ENCODE measurements at regions not wholly inside any gene's neighbourhood (a gene's known extent, or its start where the extent isn't known, plus 50 kb on each side); places are given as distances from the start of the nearest gene placed in this dataset.
"Not testable (repeated sequence)": the region's sequence is repeated elsewhere in the genome, so short reads cannot be mapped to it uniquely, and the experiment has no call there.

- not testable (repeated sequence) for DNase-seq (ENCODE audit: low read depth in 2 of 2)
Observed at GRCh38 chr4:9505341-9505740, 61.1 kb downstream of the DEFB131A start.

GRCh38 chr4:9506672-9507071 is 62.5 kb downstream of the DEFB131A start:
- not testable (repeated sequence) for DNase-seq (ENCODE audit: low read depth in 2 of 2)

- DNase-seq (ENCODE audit: low read depth in 2 of 2), result not testable (repeated sequence)
Observed at GRCh38 chr4:9512941-9513340, 68.7 kb downstream of the DEFB131A start.

- DNase-seq (ENCODE audit: low read depth in 2 of 2), result not testable (repeated sequence)
Observed at GRCh38 chr4:9519631-9520030, 75.4 kb downstream of the DEFB131A start.

- not testable (repeated sequence) for DNase-seq (ENCODE audit: low read depth in 2 of 2)
Observed at GRCh38 chr4:9522903-9523302, 78.7 kb downstream of the DEFB131A start.

DNA sequence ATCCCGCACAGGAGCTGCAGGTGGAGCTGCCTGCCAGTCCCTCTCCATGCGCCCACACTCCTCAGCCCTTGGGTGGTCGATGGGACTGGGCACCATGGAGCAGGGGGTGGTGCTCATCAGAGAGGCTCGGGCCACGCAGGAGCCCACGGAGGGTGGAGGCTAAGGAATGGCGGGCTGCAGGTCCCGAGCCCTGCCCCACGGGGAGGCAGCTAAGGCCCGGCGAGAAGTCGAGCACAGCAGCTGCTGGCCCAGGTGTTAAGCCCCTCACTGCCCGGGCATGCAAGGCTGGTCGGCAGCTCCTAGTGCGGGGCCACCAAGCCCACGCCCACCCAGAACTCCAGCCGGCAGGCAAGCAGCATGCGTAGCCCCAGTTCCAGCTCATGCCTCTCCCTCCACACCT is 80.2 kb downstream of the DEFB131A start:
- DNase-seq (ENCODE audit: low read depth in 2 of 2), result not testable (repeated sequence)

DNA sequence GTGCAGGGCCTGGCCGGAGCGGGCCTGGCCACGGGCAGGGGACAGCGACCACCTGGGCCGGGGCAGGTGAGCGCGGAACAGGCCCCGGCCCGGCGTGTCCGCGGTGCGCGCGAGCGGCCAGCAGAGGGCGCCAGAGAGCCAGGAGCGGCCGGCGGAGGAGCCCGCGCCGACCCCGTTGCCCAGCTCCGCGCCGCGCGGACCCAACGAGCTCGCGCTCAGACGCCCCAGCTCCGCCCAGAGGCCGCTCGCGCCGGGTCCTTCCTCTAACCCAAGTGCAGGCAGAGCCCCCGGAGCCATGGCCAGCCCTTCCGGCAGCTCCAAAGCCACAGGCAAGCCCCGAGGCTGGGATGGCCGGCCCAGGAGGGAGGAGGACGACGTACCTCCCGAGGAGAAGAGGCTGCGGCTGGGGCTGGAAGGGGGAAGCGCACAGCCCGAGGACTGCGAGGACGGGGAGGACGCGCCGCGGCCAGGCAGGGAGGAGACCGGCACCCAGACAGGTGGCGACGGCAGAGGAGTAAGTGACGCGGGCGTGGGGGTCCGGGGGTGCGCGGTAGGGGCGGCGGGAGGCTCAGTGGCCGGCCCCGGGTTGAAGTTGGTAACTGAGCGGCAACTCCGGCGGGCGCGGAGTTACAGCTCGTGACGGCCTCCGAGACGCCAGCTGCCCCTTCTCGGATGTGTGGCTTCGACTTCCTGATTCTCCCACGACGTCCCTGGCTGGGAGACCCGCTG is 88.1 kb downstream of the DEFB131A start:
- DNase-seq (ENCODE audit: low read depth in 2 of 2), result peak; percentile 29 to 41

DNA sequence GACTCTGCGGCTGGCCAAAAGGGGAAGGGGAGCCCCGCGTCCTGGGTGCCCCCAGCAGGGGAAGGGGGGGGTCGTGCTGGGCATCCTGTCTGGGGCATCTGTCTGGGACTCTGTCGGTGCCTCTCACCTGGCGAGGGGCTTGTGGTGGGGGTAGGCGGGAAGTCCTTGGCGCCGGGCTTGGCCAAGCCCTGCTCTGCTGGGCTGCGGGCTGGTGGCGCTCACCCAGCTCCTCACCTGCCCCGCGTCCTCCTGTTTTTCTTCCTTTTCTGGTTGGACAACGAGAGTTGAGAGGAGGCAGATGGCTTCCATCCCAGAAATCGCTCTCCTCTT is 88.6 kb downstream of the DEFB131A start:
- DNase-seq (ENCODE audit: low read depth in 2 of 2), result not testable (repeated sequence)

GRCh38 chr4:9537101-9537500 is 92.9 kb downstream of the DEFB131A start:
- not testable (repeated sequence) for DNase-seq (ENCODE audit: low read depth in 2 of 2)

DNA sequence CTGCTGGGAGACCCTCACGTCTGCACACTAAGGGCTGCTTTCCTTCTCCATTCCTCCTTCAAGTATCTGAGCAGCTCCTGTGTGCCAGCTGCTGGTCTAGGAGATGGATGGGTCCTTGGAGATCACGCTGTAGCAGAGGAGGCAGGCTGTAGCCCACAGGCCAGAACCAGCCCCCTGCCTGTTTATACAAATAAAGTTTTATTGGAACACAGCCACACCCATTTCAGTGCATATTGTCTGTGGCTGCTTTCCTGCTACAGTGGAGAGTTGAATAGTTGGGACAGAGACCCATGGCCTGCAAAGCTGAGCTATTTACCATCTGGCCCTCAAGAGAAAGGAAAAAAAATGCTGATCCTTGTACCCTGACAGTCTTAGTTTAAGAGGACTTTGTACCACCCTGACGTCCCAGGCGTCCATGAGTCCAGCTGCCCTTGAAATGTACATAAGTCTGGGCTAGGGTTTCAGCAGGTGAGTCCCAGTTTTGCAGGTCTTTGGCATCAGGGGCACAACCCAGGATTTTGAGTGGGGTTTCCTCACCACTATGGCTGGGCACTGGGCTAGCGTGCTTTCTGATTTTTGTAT is 95.8 kb downstream of the DEFB131A start:
- DNase-seq (ENCODE audit: low read depth in 2 of 2), result not testable (repeated sequence)

- not testable (repeated sequence) for DNase-seq (ENCODE audit: low read depth in 2 of 2)
Observed at GRCh38 chr4:9541388-9541915, 97.2 kb downstream of the DEFB131A start.

- not testable (repeated sequence) for DNase-seq (ENCODE audit: low read depth in 2 of 2)
Observed at GRCh38 chr4:9544851-9545250, 100.6 kb downstream of the DEFB131A start.

DNA sequence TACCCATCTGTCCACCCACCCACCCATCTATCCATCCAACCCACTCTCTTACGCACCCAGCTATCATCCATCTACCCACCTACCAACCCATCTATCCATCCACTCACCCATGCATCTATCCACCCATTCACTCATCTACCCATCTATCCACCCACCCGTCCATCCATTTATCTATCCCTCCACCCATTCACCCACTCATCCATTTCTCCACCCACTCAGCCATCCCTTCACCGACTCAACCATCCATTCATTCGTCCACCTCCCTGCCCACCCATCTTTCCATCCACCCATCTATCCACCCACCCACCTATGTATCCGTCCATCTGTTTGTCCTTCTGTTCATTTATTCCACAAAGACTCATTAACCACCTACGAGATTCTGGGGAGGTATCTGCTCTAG is 103.3 kb downstream of the DEFB131A start:
- not testable (repeated sequence) for DNase-seq (ENCODE audit: low read depth in 2 of 2)

DNA sequence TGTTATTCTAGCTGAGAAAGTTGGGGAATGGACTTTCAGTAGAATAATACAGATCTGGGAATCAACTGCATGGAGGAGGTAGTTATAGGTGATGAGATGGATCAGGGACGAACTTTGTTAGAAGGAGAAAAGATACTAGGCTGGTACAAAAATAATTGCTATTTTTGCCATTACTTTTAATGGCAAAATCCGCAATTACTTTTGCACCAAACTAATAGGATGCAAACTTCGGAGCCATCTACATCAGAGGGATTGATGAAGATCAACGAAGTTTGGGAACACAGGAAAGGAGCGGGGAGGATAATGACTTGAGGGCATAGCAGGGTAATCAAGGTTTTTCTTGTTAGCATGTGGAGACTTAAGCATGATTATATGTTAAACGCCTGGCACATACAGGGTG is 111.9 kb downstream of the DEFB131A start:
- not testable (repeated sequence) for DNase-seq (ENCODE audit: low read depth in 2 of 2)

DNA sequence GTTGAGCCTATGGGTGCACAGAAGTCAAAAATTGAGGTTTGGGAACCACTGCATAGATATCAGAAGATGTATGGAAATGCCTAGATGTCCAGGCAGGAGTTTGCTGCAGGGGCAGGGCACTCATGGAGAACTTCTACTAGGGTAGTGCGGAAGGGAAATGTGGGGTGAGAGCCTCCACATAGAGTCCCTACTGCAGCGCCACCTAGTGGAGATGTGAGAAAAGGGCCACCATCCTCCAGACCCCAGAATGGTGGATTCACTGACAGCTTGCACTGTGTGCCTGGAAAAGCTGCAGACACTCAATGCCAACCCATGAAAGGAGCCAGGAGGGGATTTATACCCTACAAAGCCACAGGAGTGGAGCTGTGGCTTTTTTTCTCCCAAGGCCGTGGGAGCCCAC is 133.7 kb downstream of the DEFB131A start:
- DNase-seq (ENCODE audit: low read depth in 2 of 2), result not testable (repeated sequence)

- not testable (repeated sequence) for DNase-seq (ENCODE audit: low read depth in 2 of 2)
Observed at GRCh38 chr4:9582880-9583279, 138.7 kb downstream of the DEFB131A start.

GRCh38 chr4:9592010-9592409 is 147.8 kb downstream of the DEFB131A start:
- DNase-seq (ENCODE audit: low read depth in 2 of 2), result no peak

DNA sequence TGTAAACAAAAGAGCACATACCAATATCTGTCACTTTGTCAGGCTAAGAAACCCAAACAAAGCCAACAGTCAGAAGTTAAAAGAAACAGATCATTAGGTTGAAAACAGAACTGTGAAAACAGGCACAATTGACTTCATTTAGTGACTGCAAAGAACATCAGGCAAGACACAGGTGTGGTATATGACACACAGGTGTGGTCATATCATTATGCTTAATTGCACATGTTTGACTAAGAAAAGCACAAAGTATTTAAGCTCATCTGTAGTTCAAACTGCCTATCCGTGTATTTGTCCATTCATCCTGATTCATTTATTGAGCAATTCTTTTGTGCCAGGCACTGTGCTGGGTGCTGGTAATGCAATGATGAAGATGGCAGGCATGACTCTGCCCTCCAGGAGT is 150.7 kb downstream of the DEFB131A start:
- DNase-seq (ENCODE audit: low read depth in 2 of 2), result no peak

GRCh38 chr4:9595531-9595930 is 151.3 kb downstream of the DEFB131A start:
- not testable (repeated sequence) for DNase-seq (ENCODE audit: low read depth in 2 of 2)

- no peak for DNase-seq (ENCODE audit: low read depth in 2 of 2)
Observed at GRCh38 chr4:9599266-9599665, 155.1 kb downstream of the DEFB131A start.

DNA sequence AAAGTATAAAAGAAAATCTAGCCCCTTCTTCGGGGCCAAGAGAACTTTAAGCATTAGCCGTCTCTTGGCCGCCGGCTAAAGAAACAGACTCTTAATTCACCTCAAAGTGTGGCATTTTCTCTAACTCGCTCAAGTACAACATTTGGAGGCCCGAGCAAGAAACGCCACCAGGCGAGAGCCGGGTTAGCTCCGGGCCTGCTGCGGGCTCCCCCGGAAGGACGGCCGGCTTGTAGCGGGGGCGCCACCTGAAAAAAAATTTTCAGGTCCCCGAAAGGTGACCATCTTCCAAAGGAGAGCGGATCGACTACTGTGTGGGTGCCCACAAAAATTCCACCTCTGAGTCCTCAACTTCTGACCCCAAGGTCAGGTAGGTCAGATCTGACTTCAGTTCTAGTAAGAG is 156.0 kb downstream of the DEFB131A start:
- no peak for DNase-seq (ENCODE audit: low read depth in 2 of 2)

- DNase-seq (ENCODE audit: low read depth in 2 of 2), result no peak
Observed at GRCh38 chr4:9602389-9602914, 158.2 kb downstream of the DEFB131A start.
